Astrocyte (in vitro differentiated cells and primary cell): ENCODE measurements at regions not wholly inside any gene's neighbourhood (a gene's known extent, or its start where the extent isn't known, plus 50 kb on each side); places are given as distances from the start of the nearest gene placed in this dataset.

Source experiments
- DNase-seq: peaks from one replicate; pipeline ENCODE4 v3.0.0-alpha.2; 2010; ENCODE audit warnings: low read depth
- FAIRE-seq: peaks from 2 replicates; lab custom pipeline; 2011; peaks lifted over from hg19 to GRCh38; lab: Jason Lieb, UNC
- H2AFZ ChIP-seq: 2 replicates; pipeline ENCODE4 v1.6.0; 2012; ENCODE audit warnings: low read depth, low read length, inconsistent platforms
- H3K27ac ChIP-seq: 2 replicates; pipeline ENCODE4 v1.5.1; 2011; ENCODE audit warnings: low read depth, low read length, inconsistent platforms
- H3K27me3 ChIP-seq: 2 replicates; pipeline ENCODE4 v1.6.0; 2011; ENCODE audit warnings: low read length, inconsistent platforms; ENCODE audit not compliant: insufficient read depth
- H3K36me3 ChIP-seq: 2 replicates; pipeline ENCODE4 v1.5.1; 2011; ENCODE audit warnings: low read length, inconsistent platforms; ENCODE audit not compliant: insufficient read depth
- H3K4me1 ChIP-seq: 2 replicates; pipeline ENCODE4 v1.5.1; 2011; ENCODE audit warnings: low read length, inconsistent platforms; ENCODE audit not compliant: insufficient read depth
- H3K4me2 ChIP-seq: 2 replicates; pipeline ENCODE4 v1.6.0; 2012; ENCODE audit warnings: low read length, inconsistent platforms
- H3K4me3 ChIP-seq: 2 replicates; pipeline ENCODE4 v1.5.1; 2011; ENCODE audit warnings: low read depth, mild to moderate bottlenecking, low read length, inconsistent platforms; ENCODE audit not compliant: insufficient read depth
- H3K79me2 ChIP-seq: 2 replicates; pipeline ENCODE4 v1.6.0; 2012; ENCODE audit warnings: mild to moderate bottlenecking, low read length, inconsistent platforms; ENCODE audit not compliant: insufficient read depth
- H3K9ac ChIP-seq: 2 replicates; pipeline ENCODE4 v1.6.0; 2012; ENCODE audit warnings: mild to moderate bottlenecking, low read length, inconsistent platforms
- H3K9me3 ChIP-seq: 2 replicates; pipeline ENCODE4 v1.5.1; 2012; ENCODE audit warnings: low read depth, mild to moderate bottlenecking, low read length, inconsistent platforms; ENCODE audit not compliant: insufficient read depth
- H4K20me1 ChIP-seq: 2 replicates; pipeline ENCODE4 v1.6.0; 2012; ENCODE audit warnings: low read length, inconsistent platforms; ENCODE audit not compliant: insufficient read depth
- H3K27ac Mint-ChIP-seq: one replicate; pipeline ENCODE4 v1.8.0; 2021; ENCODE audit warnings: mild to moderate bottlenecking, mixed read lengths; ENCODE audit not compliant: unreplicated experiment
- H3K27me3 Mint-ChIP-seq: one replicate; pipeline ENCODE4 v1.8.0; 2021; ENCODE audit warnings: low read depth, mixed read lengths; ENCODE audit not compliant: unreplicated experiment
- H3K36me3 Mint-ChIP-seq: one replicate; pipeline ENCODE4 v1.8.0; 2021; ENCODE audit warnings: low read depth, mixed read lengths; ENCODE audit not compliant: unreplicated experiment
- H3K4me1 Mint-ChIP-seq: one replicate; pipeline ENCODE4 v1.8.0; 2021; ENCODE audit warnings: low read depth, mixed read lengths; ENCODE audit not compliant: unreplicated experiment
- H3K4me3 Mint-ChIP-seq: one replicate; pipeline ENCODE4 v1.8.0; 2021; ENCODE audit warnings: mild to moderate bottlenecking, moderate library complexity, mixed read lengths; ENCODE audit not compliant: unreplicated experiment
- H3K9me3 Mint-ChIP-seq: one replicate; pipeline ENCODE4 v1.8.0; 2021; ENCODE audit warnings: mild to moderate bottlenecking, mixed read lengths; ENCODE audit not compliant: unreplicated experiment
- EZH2 ChIP-seq: IDR thresholded peaks from 2 replicates; pipeline ENCODE4 v1.6.1; 2012; ENCODE audit warnings: mild to moderate bottlenecking, low read length, inconsistent platforms; ENCODE audit not compliant: insufficient read depth
- TF ChIP-seq, protein P1 (sequence below): IDR thresholded peaks from 2 replicates; pipeline ENCODE4 v1.5.1; 2011; ENCODE audit warnings: low read depth, mild to moderate bottlenecking, inconsistent platforms, low read length, moderate library complexity; ENCODE audit not compliant: insufficient read depth

DNA sequence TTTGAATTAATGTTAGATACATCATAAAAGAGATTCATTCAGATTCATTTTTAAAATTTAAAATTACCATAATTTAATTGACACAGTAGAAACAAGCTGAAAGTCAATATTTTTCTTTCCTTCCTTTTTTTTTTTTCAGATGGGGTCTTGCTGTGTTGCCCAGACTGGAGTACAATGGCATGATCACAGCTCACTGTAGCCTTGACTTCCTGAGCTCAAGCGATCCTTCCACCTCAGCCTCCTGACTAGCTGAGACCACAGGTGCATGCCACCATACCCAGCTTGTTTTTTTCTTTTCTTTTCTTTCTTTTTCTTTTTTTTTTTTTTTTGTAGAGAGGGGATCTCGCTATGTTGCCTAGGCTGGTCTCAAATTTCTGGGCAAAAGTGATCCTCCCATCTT, 131.6 kb upstream of the TBCA start:
- peaks cover 5% of the 10 kb centered on the region for H3K27me3 ChIP-seq
- TF ChIP-seq, protein P1, sequence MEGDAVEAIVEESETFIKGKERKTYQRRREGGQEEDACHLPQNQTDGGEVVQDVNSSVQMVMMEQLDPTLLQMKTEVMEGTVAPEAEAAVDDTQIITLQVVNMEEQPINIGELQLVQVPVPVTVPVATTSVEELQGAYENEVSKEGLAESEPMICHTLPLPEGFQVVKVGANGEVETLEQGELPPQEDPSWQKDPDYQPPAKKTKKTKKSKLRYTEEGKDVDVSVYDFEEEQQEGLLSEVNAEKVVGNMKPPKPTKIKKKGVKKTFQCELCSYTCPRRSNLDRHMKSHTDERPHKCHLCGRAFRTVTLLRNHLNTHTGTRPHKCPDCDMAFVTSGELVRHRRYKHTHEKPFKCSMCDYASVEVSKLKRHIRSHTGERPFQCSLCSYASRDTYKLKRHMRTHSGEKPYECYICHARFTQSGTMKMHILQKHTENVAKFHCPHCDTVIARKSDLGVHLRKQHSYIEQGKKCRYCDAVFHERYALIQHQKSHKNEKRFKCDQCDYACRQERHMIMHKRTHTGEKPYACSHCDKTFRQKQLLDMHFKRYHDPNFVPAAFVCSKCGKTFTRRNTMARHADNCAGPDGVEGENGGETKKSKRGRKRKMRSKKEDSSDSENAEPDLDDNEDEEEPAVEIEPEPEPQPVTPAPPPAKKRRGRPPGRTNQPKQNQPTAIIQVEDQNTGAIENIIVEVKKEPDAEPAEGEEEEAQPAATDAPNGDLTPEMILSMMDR = no peak
- TF ChIP-seq EZH2 = no peak
- Mint-ChIP-seq H3K27me3 (peaks cover 7% of the 10 kb centered on the region), H3K36me3 (no peaks in the 10 kb centered on the region), H3K4me1 (no peaks in the 10 kb centered on the region), H3K9me3 (peaks cover 3% of the 10 kb centered on the region), H3K4me3 (no peak overlapping the region), H3K27ac (no peak overlapping the region)
- H2AFZ ChIP-seq = no peak overlapping the region
- no peak overlapping the region for H3K4me2 ChIP-seq
- DNase-seq = no peak
- FAIRE-seq = no peak
- H3K36me3 ChIP-seq = no peaks in the 10 kb centered on the region
- no peaks in the 10 kb centered on the region for H4K20me1 ChIP-seq
- H3K4me3 ChIP-seq = no peak overlapping the region
- no peaks in the 10 kb centered on the region for H3K4me1 ChIP-seq
- H3K9ac ChIP-seq = no peak overlapping the region
- no peaks in the 10 kb centered on the region for H3K79me2 ChIP-seq
- no peak overlapping the region for H3K27ac ChIP-seq
- H3K9me3 ChIP-seq = no peaks in the 10 kb centered on the region

DNA sequence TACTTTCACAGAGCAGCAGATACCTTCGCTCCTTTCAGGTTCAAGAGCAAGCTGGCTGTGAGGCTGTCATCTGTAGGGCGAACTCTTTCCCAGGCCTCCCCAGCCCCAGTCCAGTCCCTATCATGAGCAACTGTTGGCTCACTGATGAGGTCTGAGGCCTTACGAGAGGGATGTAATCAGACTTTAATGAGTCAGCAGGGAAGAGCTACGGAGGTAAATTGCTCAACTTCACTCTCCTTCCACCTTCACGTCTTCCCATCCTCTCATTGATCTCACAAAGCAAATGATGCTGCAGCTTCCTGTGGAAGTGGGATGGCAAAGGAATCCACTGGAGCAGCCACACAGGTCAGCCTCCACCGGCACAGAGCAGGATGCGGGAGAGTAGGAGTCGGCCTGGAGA, 130.7 kb upstream of the TBCA start:
- peak overlapping the region; percentile 66 for H3K27ac Mint-ChIP-seq
- TF ChIP-seq, protein P1 = no peak
- no peak for TF ChIP-seq EZH2
- no peak for FAIRE-seq
- no peak overlapping the region for H3K9ac ChIP-seq
- H3K4me3 Mint-ChIP-seq = no peak overlapping the region
- H2AFZ ChIP-seq = peak overlapping the region; percentile 41
- H3K36me3 Mint-ChIP-seq = no peaks in the 10 kb centered on the region
- no peaks in the 10 kb centered on the region for H3K36me3 ChIP-seq
- DNase-seq = peak; percentile 21
- no peaks in the 10 kb centered on the region for H3K4me1 Mint-ChIP-seq
- peaks cover 7% of the 10 kb centered on the region for H3K27me3 Mint-ChIP-seq
- no peaks in the 10 kb centered on the region for H3K79me2 ChIP-seq
- H3K4me2 ChIP-seq = no peak overlapping the region
- no peak overlapping the region for H3K4me3 ChIP-seq
- H3K9me3 Mint-ChIP-seq = peaks cover 3% of the 10 kb centered on the region
- no peaks in the 10 kb centered on the region for H4K20me1 ChIP-seq
- H3K27me3 ChIP-seq = peaks cover 2% of the 10 kb centered on the region
- no peaks in the 10 kb centered on the region for H3K4me1 ChIP-seq
- H3K27ac ChIP-seq = no peak overlapping the region
- no peaks in the 10 kb centered on the region for H3K9me3 ChIP-seq

DNA sequence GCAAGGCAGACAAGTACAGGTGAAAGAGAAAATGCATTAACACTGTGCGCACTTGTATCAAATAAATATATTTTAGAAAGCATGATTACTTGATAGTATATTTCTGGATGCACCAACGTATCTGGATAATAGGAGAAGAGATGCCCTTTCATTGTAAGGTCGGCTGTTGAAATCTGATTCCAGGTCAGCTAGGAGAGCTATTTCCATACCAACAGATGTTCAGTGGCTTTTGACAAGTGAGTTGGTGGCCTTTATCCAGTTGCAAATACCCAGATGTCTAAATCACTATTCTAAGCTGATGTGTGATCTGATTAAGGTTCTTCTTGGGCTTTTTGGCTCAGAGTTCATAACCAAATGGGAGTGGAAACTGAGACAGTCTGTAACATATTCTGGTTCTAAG, 128.2 kb upstream of the TBCA start:
- Histone ChIP-seq H3K4me3 (no peak overlapping the region), H4K20me1 (no peaks in the 10 kb centered on the region), H3K27ac (no peak overlapping the region), H3K27me3 (no peaks in the 10 kb centered on the region), H3K4me1 (no peaks in the 10 kb centered on the region), H3K9me3 (no peaks in the 10 kb centered on the region), H3K79me2 (no peaks in the 10 kb centered on the region), H2AFZ (no peak overlapping the region), H3K4me2 (no peak overlapping the region), H3K36me3 (no peaks in the 10 kb centered on the region), H3K9ac (no peak overlapping the region)
- no peak overlapping the region for H3K27ac Mint-ChIP-seq
- no peaks in the 10 kb centered on the region for H3K36me3 Mint-ChIP-seq
- H3K4me3 Mint-ChIP-seq = no peak overlapping the region
- no peaks in the 10 kb centered on the region for H3K4me1 Mint-ChIP-seq
- no peak for DNase-seq
- peaks cover 3% of the 10 kb centered on the region for H3K9me3 Mint-ChIP-seq
- no peak for TF ChIP-seq EZH2
- TF ChIP-seq, protein P1 = no peak
- H3K27me3 Mint-ChIP-seq = peaks cover 2% of the 10 kb centered on the region
- no peak for FAIRE-seq
